AG09309 (cell line): ENCODE measurements at regions not wholly inside any gene's neighbourhood (a gene's known extent, or its start where the extent isn't known, plus 50 kb on each side); places are given as distances from the start of the nearest gene placed in this dataset.

Experiments
- DNase-seq: peaks from one replicate; pipeline ENCODE4 v3.0.0-alpha.2; 2010; ENCODE audit warnings: low read depth
- H3K4me3 ChIP-seq: 2 replicates; pipeline ENCODE4 v1.5.1; 2011; ENCODE audit warnings: mild to moderate bottlenecking, low read depth, low read length, moderate library complexity; ENCODE audit not compliant: control insufficient read depth
- CTCF ChIP-seq: IDR thresholded peaks from 2 replicates; pipeline ENCODE4 v1.5.1; 2011; ENCODE audit warnings: mild to moderate bottlenecking, low read depth, low read length, inconsistent platforms; ENCODE audit not compliant: insufficient read depth, control insufficient read depth; ENCODE audit errors: missing control alignments

- DNase-seq = no peak
- H3K4me3 ChIP-seq = no peak overlapping the region
- no peak for TF ChIP-seq CTCF
These were observed 99.8 kb downstream of the LACC1 start for GRCh38 chr13:43979492-43979891.

- DNase-seq = no peak
- H3K4me3 ChIP-seq = no peak overlapping the region
- TF ChIP-seq CTCF = no peak
These were observed 100.9 kb downstream of the LACC1 start for GRCh38 chr13:43980587-43980986.

GRCh38 chr13:43981091-43981490 is 101.4 kb downstream of the LACC1 start:
- no peak for TF ChIP-seq CTCF
- no peak overlapping the region for H3K4me3 ChIP-seq

GRCh38 chr13:43981512-43982301 is 102.0 kb downstream of the LACC1 start:
- H3K4me3 ChIP-seq = no peak overlapping the region
- TF ChIP-seq CTCF = no peak
- DNase-seq = no peak

More at GRCh38 chr13:43981091-43981490, 101.4 kb downstream of the LACC1 start:
- no peak for DNase-seq

GRCh38 chr13:43983373-43983772 is 103.7 kb downstream of the LACC1 start:
- TF ChIP-seq CTCF = no peak
- no peak for DNase-seq
- no peak overlapping the region for H3K4me3 ChIP-seq

- no peak overlapping the region for H3K4me3 ChIP-seq
- TF ChIP-seq CTCF = no peak
- DNase-seq = no peak
These were observed 104.6 kb downstream of the LACC1 start for GRCh38 chr13:43984292-43984691.
